Cardiac fibroblast (primary cell): ENCODE measurements at regions not wholly inside any gene's neighbourhood (a gene's known extent, or its start where the extent isn't known, plus 50 kb on each side); places are given as distances from the start of the nearest gene placed in this dataset.
A peak's percentile ranks its signal among the peaks of the same experiment; 100 is the strongest.

Source experiments
- DNase-seq, 2 donors: peaks; one replicate each; pipeline versions ENCODE4 v3.0.0 to v3.0.0-alpha.2; 2010; ENCODE audit warnings: low read depth in 2 of 2
- H3K4me3 ChIP-seq, 2 donors: replicated peaks in 1 of 2; 1 replicate in 1 of 2; 2 replicates in 1 of 2; pipeline ENCODE4 v1.5.1; 2011; ENCODE audit warnings: low read depth in 2 of 2, low read length in 2 of 2, mild to moderate bottlenecking in 2 of 2, moderate library complexity in 1 of 2
- CTCF ChIP-seq: IDR thresholded peaks from one replicate; pipeline ENCODE4 v1.5.1; 2011; ENCODE audit warnings: low read depth, mild to moderate bottlenecking, low read length, inconsistent platforms

DNA sequence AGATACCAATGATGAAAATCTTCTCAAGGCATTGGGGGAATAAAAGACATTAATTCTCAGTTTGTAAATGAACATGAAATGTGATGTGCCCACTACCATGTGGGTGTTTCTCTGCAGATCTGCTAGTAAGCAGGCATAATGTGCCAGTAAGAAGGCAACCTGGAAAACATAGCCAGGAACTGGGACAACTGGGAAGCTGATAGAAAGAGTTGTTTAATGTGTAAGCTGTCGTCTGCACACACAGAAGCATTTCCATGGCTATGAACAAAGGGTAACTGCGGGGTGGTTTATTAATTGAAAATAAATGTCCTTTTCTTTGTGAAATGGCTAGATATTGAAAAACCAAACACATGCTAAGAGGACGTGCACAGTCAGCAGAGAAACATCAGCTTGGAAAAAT lies 52.0 kb downstream of the ZC3H11B start:
- no peak for DNase-seq

DNA sequence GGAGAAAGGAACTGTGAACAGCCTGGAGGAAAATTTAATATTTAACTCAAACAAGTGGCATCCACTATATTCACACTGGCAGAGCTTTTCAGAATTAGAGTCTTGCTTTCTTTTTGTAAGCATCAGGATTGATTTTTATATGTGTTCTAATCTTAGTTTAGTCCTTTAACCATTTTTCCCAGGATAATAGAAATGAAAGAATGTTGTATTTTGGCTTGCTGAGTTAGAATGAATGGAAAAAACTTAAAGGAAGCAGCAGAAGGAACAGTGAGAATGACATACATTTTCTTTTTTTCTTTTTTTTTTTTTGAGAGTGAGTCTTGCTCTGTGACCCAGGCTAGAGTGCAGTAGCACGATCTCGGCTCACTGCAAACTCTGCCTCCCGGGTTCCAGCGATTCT lies 53.0 kb downstream of the ZC3H11B start:
- TF ChIP-seq CTCF: no peak
- DNase-seq: no peak

More for the DNA sequence above, 52.0 kb downstream of the ZC3H11B start:
- no peak for TF ChIP-seq CTCF
- no peak overlapping the region for H3K4me3 ChIP-seq

DNA sequence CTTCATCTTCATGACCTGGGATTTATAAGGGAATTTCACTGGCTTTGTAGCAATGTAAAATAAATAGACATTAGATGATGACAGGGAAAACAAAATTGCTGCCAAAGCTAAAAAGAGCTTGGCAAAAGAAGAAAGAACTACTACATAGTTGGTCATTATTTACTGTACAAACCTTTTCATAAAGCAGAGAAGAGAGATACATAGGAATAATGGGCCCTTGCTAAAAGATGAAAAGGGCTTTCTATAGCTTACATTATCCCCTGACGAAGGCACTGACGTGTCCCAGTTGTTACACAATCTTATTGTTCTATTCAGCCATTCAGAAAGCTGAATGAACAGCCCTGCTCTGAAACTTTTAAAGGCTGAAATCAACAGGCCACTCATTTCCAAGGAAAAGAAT lies 57.1 kb downstream of the ZC3H11B start:
- DNase-seq: peak; percentile 68 to 80
- H3K4me3 ChIP-seq: no peak overlapping the region
- no peak for TF ChIP-seq CTCF

More for the DNA sequence above, 53.0 kb downstream of the ZC3H11B start:
- H3K4me3 ChIP-seq: no peak overlapping the region

- no peak overlapping the region for H3K4me3 ChIP-seq
- DNase-seq: peak; percentile 36 to 81
- TF ChIP-seq CTCF: no peak
These were observed 57.7 kb downstream of the ZC3H11B start for GRCh38 chr1:219555031-219555692.

GRCh38 chr1:219553934-219554502 lies 58.9 kb downstream of the ZC3H11B start:
- DNase-seq: no peak
- TF ChIP-seq CTCF: no peak
- H3K4me3 ChIP-seq: no peak overlapping the region

DNA sequence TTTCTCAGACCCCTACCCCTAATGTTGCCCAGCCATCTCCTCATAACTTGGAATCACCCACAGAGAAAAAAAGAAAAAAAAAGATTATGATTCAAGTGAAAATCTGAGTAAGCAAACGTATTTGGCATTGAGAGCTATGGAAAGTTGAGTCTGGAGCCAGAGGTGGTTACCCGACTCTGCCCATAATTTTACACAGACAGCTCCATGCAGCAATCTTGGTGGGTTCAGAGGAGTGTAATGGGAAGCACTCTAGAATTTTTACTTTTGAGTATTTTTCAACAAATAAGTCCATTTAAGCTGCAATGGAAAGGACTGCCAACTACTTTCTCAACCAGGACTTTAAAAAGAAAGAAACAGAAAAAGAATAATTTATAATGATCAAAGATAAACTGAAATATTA lies 62.7 kb downstream of the ZC3H11B start:
- no peak for DNase-seq
- no peak for TF ChIP-seq CTCF
- no peak overlapping the region for H3K4me3 ChIP-seq
